Gastroesophageal sphincter (tissue), 4 donors: ENCODE measurements at regions not wholly inside any gene's neighbourhood (a gene's known extent, or its start where the extent isn't known, plus 50 kb on each side); places are given as distances from the start of the nearest gene placed in this dataset.

Experiments used
- ATAC-seq: fragments of 150-250 bp; one replicate; pipeline ENCODE4 v1.9.1; 2016; ENCODE audit warnings: mild to moderate bottlenecking, moderate library complexity
- H3K27ac ChIP-seq, 4 donors: fragments of 200-600 bp; sonication (generic) in 3 of 4; 1 replicate in 3 of 4; 2 replicates in 1 of 4; pipeline ENCODE4 v1.5.1; 2016 to 2019
- H3K27me3 ChIP-seq: fragments of 200-600 bp; sonication (generic); one replicate; pipeline ENCODE4 v1.5.1; 2019
- H3K36me3 ChIP-seq, 2 donors: fragments of 200-600 bp; sonication (generic); one replicate each; pipeline ENCODE4 v1.5.1; 2019; ENCODE audit warnings: control low read depth in 1 of 2
- H3K4me1 ChIP-seq, 3 donors: fragments of 200-600 bp; sonication (generic); 1 replicate in 2 of 3; 2 replicates in 1 of 3; pipeline ENCODE4 v1.5.1; 2016 to 2019; ENCODE audit warnings: control low read depth in 2 of 3
- H3K4me3 ChIP-seq, 2 donors: fragments of 200-600 bp; sonication (generic); one replicate each; pipeline ENCODE4 v1.5.1; 2019; ENCODE audit warnings: mild to moderate bottlenecking in 1 of 2, moderate library complexity in 1 of 2
- H3K9me3 ChIP-seq, 3 donors: fragments of 200-600 bp; sonication (generic); one replicate each; pipeline ENCODE4 v1.5.1; 2017 to 2019; ENCODE audit warnings: control low read depth in 2 of 3
- CTCF ChIP-seq, 4 experiments: fragments of 200-600 bp in 2 of 4; fragments of 450-650 bp in 2 of 4; sonication (generic) in 1 of 4; IDR thresholded peaks; one replicate each; pipeline ENCODE4 v1.5.1; 2017 to 2019; ENCODE audit warnings: antibody characterized with exemption in 4 of 4, mild to moderate bottlenecking in 2 of 4, moderate library complexity in 2 of 4
- EP300 ChIP-seq: sonication (generic); formaldehyde crosslinking; IDR thresholded peaks from one replicate; pipeline ENCODE4 v1.6.1; 2017; ENCODE audit warnings: antibody characterized with exemption, mild to moderate bottlenecking
- POLR2A ChIP-seq, 2 donors: fragments of 450-650 bp; IDR thresholded peaks; one replicate each; pipeline ENCODE4 v1.6.1; 2017; ENCODE audit warnings: antibody characterized with exemption in 2 of 2, mild to moderate bottlenecking in 2 of 2, moderate library complexity in 1 of 2
- POLR2AphosphoS5 ChIP-seq: sonication (generic); formaldehyde crosslinking; IDR thresholded peaks from one replicate; pipeline ENCODE4 v1.6.1; 2017; ENCODE audit warnings: antibody characterized with exemption
- WGBS, 2 donors: methylation state at CpG; one replicate each; pipeline ENCODE4 v1.1.5; 2018; ENCODE audit warnings: low coverage in 1 of 2; 5-methylcytosine and 5-hydroxymethylcytosine counted together

DNA sequence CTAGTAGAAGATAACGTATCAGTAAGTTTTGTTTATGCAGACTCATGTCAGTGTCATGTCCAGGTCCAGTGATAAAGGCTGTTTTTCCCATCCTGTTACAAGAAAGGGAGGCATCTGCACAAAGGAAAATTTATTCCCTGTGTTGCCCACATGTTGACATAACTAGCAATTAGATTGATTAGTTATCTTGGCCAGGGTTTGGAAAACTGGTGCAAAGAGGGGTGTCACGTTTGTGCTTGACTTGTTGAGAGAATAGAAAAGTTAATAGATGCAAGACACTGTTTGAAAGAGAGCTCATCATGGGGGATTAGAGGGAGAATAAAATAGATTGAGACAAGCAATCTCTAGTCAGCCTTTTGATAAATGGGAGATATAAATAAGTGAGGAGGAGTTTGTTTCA, 1357.0 kb upstream of the AGA start:
- no peaks in the 10 kb centered on the region for H3K9me3 ChIP-seq
- H3K4me3 ChIP-seq: no peak overlapping the region
- TF ChIP-seq EP300 (no peak), POLR2AphosphoS5 (no peak), POLR2A (IDR thresholded peaks at IDR 0.05) (no peak), CTCF (IDR thresholded peaks at IDR 0.05) (no peak)
- 38 to 76% methylated on average over 2 of the region's 2 CpGs for WGBS, 2 donors
- H3K36me3 ChIP-seq: no peaks in the 10 kb centered on the region
- H3K27me3 ChIP-seq: no peaks in the 10 kb centered on the region
- no peak for ATAC-seq
- H3K27ac ChIP-seq: no peak overlapping the region
- no peaks in the 10 kb centered on the region for H3K4me1 ChIP-seq

DNA sequence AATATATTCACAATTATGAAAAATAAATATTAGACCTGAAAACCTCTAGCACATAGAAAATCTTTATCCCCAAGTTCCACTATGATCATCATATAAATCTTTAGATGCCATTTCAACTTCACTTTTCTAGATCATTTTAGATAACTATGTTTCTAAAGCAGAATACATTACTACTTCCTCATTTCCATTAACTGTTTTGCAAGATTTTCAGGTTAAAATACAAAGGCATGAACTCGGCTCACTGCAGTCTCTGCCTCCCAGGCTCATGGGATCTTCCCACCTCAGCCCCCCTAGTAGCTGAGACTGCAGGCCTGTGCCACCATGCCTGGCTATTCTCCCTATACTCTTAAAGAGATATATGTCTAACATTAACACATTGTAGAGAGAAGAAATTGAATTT, 1365.9 kb upstream of the AGA start:
- 45 to 100% methylated on average over 1 of the region's 1 CpG for WGBS, 2 donors
- Histone ChIP-seq H3K4me1 (no peaks in the 10 kb centered on the region), H3K36me3 (no peaks in the 10 kb centered on the region), H3K4me3 (no peak overlapping the region), H3K27ac (no peak overlapping the region), H3K27me3 (no peaks in the 10 kb centered on the region), H3K9me3 (no peaks in the 10 kb centered on the region)
- TF ChIP-seq POLR2A (IDR thresholded peaks at IDR 0.05): no peak
- no peak for ATAC-seq

GRCh38 chr4:178809921-178810320, 1367.7 kb upstream of the AGA start:
- H3K4me3 ChIP-seq: no peak overlapping the region
- no peaks in the 10 kb centered on the region for H3K36me3 ChIP-seq
- no CpG with 5 or more reads among the region's 2 CpGs for WGBS, 2 donors
- no peak for TF ChIP-seq POLR2AphosphoS5
- no peak for TF ChIP-seq POLR2A (IDR thresholded peaks at IDR 0.05)
- no peak for TF ChIP-seq EP300
- no peak for TF ChIP-seq CTCF (IDR thresholded peaks at IDR 0.05)
- no peak overlapping the region for H3K27ac ChIP-seq
- H3K9me3 ChIP-seq: no peaks in the 10 kb centered on the region
- H3K27me3 ChIP-seq: no peaks in the 10 kb centered on the region
- ATAC-seq: no peak
- no peaks in the 10 kb centered on the region for H3K4me1 ChIP-seq

DNA sequence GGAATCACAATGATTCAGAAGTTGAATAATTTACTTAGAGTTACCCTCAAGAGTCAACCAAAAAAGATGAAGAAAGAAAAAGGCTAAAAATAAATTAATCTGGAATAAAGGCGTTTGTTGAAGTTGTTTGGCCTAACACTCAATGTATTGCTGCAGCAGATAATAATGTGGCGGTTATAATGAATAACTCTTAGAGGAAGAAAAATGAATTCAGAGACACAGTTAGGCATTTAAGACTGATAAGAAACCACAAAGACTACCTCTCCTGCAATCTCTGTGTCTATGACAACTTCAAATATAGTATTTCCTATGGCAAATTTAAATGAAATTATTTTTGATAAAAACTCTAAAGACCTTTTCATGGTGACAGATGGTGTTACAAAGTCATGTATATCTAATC, 1369.1 kb upstream of the AGA start:
- no peaks in the 10 kb centered on the region for H3K9me3 ChIP-seq
- H3K36me3 ChIP-seq: no peaks in the 10 kb centered on the region
- H3K4me1 ChIP-seq: no peaks in the 10 kb centered on the region
- no peak overlapping the region for H3K4me3 ChIP-seq
- H3K27me3 ChIP-seq: no peaks in the 10 kb centered on the region
- WGBS, 2 donors: 52 to 74% methylated on average over 2 of the region's 2 CpGs
- no peak overlapping the region for H3K27ac ChIP-seq
- TF ChIP-seq POLR2A (IDR thresholded peaks at IDR 0.05) (no peak), CTCF (IDR thresholded peaks at IDR 0.05) (no peak), EP300 (no peak), POLR2AphosphoS5 (no peak)
- ATAC-seq: no peak

DNA sequence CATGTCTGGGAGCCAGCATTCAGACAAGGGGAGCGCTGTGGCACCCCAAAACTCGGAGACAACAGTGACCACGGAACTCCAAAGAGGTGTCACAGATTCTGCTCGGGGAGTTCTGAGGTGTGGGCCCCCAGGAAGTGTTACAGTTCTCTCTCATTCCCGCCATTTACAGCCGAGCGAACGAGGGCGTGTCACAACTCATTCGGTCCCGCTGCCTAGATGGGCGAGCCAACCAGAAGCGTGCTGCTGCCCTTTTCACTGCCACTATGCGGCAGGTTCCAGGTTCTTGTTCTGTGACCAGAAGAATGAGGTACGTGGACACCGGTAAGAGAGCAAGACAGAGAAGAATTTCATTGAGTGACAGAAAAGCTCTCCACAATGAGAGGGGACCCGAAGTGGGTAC, 1370.6 kb upstream of the AGA start:
- ATAC-seq: no peak
- Histone ChIP-seq H3K36me3 (no peaks in the 10 kb centered on the region), H3K27ac (no peak overlapping the region), H3K27me3 (no peaks in the 10 kb centered on the region), H3K4me3 (no peak overlapping the region), H3K9me3 (no peaks in the 10 kb centered on the region), H3K4me1 (no peaks in the 10 kb centered on the region)
- WGBS, 2 donors: 89 to 98% methylated on average over 7 to 12 of the region's 17 CpGs
- TF ChIP-seq EP300 (no peak), POLR2A (IDR thresholded peaks at IDR 0.05) (no peak), CTCF (IDR thresholded peaks at IDR 0.05) (no peak), POLR2AphosphoS5 (no peak)

- ATAC-seq: no peak
- no peaks in the 10 kb centered on the region for H3K9me3 ChIP-seq
- H3K36me3 ChIP-seq: no peaks in the 10 kb centered on the region
- 67 to 83% methylated on average over 1 to 2 of the region's 2 CpGs for WGBS, 2 donors
- H3K4me3 ChIP-seq: no peak overlapping the region
- no peaks in the 10 kb centered on the region for H3K27me3 ChIP-seq
- no peak for TF ChIP-seq POLR2A (IDR thresholded peaks at IDR 0.05)
- TF ChIP-seq CTCF (IDR thresholded peaks at IDR 0.05): no peak
- TF ChIP-seq POLR2AphosphoS5: no peak
- TF ChIP-seq EP300: no peak
- no peaks in the 10 kb centered on the region for H3K4me1 ChIP-seq
- no peak overlapping the region for H3K27ac ChIP-seq
These were observed 1372.7 kb upstream of the AGA start for GRCh38 chr4:178814908-178815307.
